SU-DHL-6 (cell line): ENCODE measurements at regions not wholly inside any gene's neighbourhood (a gene's known extent, or its start where the extent isn't known, plus 50 kb on each side); places are given as distances from the start of the nearest gene placed in this dataset.

ENCODE experiments used
- H2AFZ ChIP-seq: fragments of 200-600 bp; sonication (generic); 2 replicates; pipeline ENCODE4 v1.6.1; 2014; ENCODE audit warnings: low read depth, mild to moderate bottlenecking, moderate library complexity, mixed read lengths, antibody characterized with exemption, low read length; ENCODE audit not compliant: severe bottlenecking
- H3F3A ChIP-seq: fragments of 200-600 bp; shearing (Covaris generic); 2 replicates; pipeline ENCODE4 v1.6.0; 2016; ENCODE audit warnings: antibody characterized with exemption, mild to moderate bottlenecking; ENCODE audit not compliant: insufficient read depth
- H3K27ac ChIP-seq: fragments of 200-600 bp; sonication (generic); 2 replicates; pipeline ENCODE4 v1.5.1; 2016; ENCODE audit warnings: low read depth, mild to moderate bottlenecking, low read length, moderate library complexity, mixed read lengths
- H3K27me3 ChIP-seq: fragments of 200-600 bp; sonication (generic), shearing (Covaris generic); 2 replicates; pipeline ENCODE4 v1.6.0; 2014; ENCODE audit warnings: mild to moderate bottlenecking, low read length
- H3K36me3 ChIP-seq: fragments of 200-600 bp; sonication (generic); 2 replicates; pipeline ENCODE4 v1.6.1; 2014; ENCODE audit warnings: mild to moderate bottlenecking, low read length, mixed read lengths
- H3K4me2 ChIP-seq: fragments of 300-600, 200-600 bp; shearing (Covaris generic), sonication (generic); 2 replicates; pipeline ENCODE4 v1.6.0; 2014; ENCODE audit warnings: low read length, low read depth, mild to moderate bottlenecking; ENCODE audit not compliant: poor library complexity, severe bottlenecking
- H3K4me3 ChIP-seq: fragments of 200-600 bp; sonication (generic); 2 replicates; pipeline ENCODE4 v1.5.1; 2014; ENCODE audit warnings: antibody characterized with exemption, low read length, mild to moderate bottlenecking, mixed read lengths; ENCODE audit not compliant: insufficient read depth, poor library complexity, severe bottlenecking
- H3K79me2 ChIP-seq: fragments of 200-600 bp; sonication (generic); 2 replicates; pipeline ENCODE4 v1.6.1; 2014; ENCODE audit warnings: mild to moderate bottlenecking, low read length, moderate library complexity; ENCODE audit not compliant: insufficient read depth
- H3K9ac ChIP-seq: fragments of 200-600 bp; sonication (generic); 2 replicates; pipeline ENCODE4 v1.7.0; 2014; ENCODE audit warnings: mild to moderate bottlenecking, low read length
- H3K9me2 ChIP-seq: fragments of 200-600 bp; sonication (generic); replicated peaks from 2 replicates; pipeline ENCODE4 v1.6.1; 2014; ENCODE audit warnings: low read length; ENCODE audit not compliant: insufficient read depth
- H3K9me3 ChIP-seq: fragments of 200-600 bp; sonication (generic); 2 replicates; pipeline ENCODE4 v1.6.1; 2014; ENCODE audit warnings: low read length, mixed read lengths; ENCODE audit not compliant: insufficient read depth
- H4K20me1 ChIP-seq: fragments of 200-600 bp; sonication (generic); 2 replicates; pipeline ENCODE4 v1.6.1; 2014; ENCODE audit warnings: low read depth, mild to moderate bottlenecking, antibody characterized with exemption, low read length, moderate library complexity, mixed read lengths
- EZH2phosphoT487 ChIP-seq: fragments of 200-600 bp; sonication (generic), shearing (Covaris generic); conservative IDR thresholded peaks from 2 replicates; pipeline ENCODE4 v1.6.1; 2018; ENCODE audit warnings: mild to moderate bottlenecking, antibody characterized with exemption, low read length, moderate library complexity, mixed read lengths
- TF ChIP-seq, protein P1 (sequence below): fragments of 200-600 bp; sonication (generic); IDR thresholded peaks from one replicate; pipeline ENCODE4 v1.5.1; 2017; ENCODE audit warnings: antibody characterized with exemption, mild to moderate bottlenecking, low read length, moderate library complexity; ENCODE audit not compliant: insufficient read depth, poor library complexity, severe bottlenecking

DNA sequence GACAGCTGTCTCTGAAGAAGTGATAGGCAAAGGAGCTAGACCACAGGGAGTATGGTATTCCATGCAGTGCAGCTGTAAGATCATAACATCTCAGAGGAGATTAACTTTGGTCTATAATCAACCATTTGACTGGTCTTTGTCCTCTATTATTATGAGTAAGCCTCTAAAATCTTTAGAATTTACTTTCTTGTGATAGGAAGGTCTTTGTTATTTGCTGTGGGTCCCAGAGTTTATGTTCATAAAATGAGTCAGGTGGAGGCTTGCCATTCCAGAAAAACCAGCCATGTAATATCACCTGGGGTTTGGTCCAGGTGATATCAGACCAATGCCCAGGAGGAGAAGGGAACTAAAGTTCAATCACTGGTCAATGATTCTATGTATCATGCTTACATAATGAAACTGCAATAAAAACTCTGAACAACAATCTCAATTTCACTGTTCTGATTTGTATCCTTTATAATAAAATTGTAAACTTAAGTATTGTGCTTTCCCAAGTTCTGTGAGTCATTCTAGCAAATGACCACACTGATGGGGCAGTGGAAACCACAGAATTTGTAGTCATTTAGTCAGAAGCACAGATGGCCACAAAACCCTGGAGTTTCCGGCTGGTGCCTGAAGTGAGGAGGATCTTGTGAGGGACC lies 239.6 kb upstream of the TRAM1L1 start:
- no peaks in the 10 kb centered on the region for H3K9me2 ChIP-seq

DNA sequence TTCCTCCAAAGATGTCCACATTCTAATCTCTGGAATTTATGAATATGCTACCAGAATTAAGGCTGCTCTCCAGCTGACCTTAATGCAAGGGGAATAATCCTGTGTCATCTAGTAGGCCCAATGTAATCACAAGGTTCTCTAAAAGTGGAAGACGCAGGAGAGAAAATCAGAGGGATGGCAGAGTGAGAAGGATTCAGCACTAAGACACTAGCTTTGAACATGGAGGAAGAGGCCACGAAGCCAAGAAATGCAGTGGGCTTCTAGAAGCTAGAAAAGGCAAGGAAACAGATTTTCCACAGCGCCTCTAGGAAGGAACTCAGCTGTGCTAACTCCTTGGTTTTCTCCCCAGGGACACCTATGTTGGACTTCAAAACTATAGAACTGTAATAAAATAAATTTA lies 240.7 kb upstream of the TRAM1L1 start:
- H3K9ac ChIP-seq = no peak overlapping the region
- no peaks in the 10 kb centered on the region for H3K79me2 ChIP-seq
- TF ChIP-seq, protein P1, sequence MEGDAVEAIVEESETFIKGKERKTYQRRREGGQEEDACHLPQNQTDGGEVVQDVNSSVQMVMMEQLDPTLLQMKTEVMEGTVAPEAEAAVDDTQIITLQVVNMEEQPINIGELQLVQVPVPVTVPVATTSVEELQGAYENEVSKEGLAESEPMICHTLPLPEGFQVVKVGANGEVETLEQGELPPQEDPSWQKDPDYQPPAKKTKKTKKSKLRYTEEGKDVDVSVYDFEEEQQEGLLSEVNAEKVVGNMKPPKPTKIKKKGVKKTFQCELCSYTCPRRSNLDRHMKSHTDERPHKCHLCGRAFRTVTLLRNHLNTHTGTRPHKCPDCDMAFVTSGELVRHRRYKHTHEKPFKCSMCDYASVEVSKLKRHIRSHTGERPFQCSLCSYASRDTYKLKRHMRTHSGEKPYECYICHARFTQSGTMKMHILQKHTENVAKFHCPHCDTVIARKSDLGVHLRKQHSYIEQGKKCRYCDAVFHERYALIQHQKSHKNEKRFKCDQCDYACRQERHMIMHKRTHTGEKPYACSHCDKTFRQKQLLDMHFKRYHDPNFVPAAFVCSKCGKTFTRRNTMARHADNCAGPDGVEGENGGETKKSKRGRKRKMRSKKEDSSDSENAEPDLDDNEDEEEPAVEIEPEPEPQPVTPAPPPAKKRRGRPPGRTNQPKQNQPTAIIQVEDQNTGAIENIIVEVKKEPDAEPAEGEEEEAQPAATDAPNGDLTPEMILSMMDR = no peak
- no peak for TF ChIP-seq EZH2phosphoT487
- no peaks in the 10 kb centered on the region for H3F3A ChIP-seq
- H3K9me2 ChIP-seq = no peaks in the 10 kb centered on the region
- no peaks in the 10 kb centered on the region for H3K36me3 ChIP-seq
- H3K9me3 ChIP-seq = no peaks in the 10 kb centered on the region
- H2AFZ ChIP-seq = no peak overlapping the region
- no peaks in the 10 kb centered on the region for H4K20me1 ChIP-seq
- H3K27ac ChIP-seq = no peak overlapping the region
- H3K4me3 ChIP-seq = no peak overlapping the region
- H3K27me3 ChIP-seq = no peaks in the 10 kb centered on the region
- no peak overlapping the region for H3K4me2 ChIP-seq

More for the DNA sequence above, 239.6 kb upstream of the TRAM1L1 start:
- no peak overlapping the region for H3K27ac ChIP-seq
- H3K27me3 ChIP-seq = no peaks in the 10 kb centered on the region
- H2AFZ ChIP-seq = no peak overlapping the region
- H3F3A ChIP-seq = no peaks in the 10 kb centered on the region
- H3K36me3 ChIP-seq = no peaks in the 10 kb centered on the region
- TF ChIP-seq, protein P1 = no peak
- no peak for TF ChIP-seq EZH2phosphoT487
- H3K9me3 ChIP-seq = no peaks in the 10 kb centered on the region
- H3K79me2 ChIP-seq = no peaks in the 10 kb centered on the region
- no peak overlapping the region for H3K4me2 ChIP-seq
- H3K9ac ChIP-seq = no peak overlapping the region
- H3K4me3 ChIP-seq = no peak overlapping the region
- H4K20me1 ChIP-seq = no peaks in the 10 kb centered on the region

DNA sequence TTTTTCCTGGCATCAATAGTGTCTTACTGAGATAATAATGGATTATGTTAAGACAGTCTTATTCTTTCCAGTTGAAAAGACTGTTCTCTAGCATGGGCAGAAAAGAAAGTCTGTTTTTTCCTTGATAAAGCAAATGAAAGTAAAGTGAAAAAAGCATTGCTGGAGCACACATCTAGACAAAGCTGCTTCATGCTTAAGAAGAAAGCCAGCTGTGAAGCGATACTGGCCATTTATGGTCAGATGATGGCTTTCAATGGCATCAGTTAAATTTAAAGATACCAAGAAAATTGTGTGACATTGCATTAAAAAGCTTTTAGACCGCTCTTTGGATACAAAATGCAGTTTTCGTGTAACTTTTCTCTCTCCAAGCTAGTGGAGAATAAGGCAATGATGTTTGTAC lies 242.1 kb upstream of the TRAM1L1 start:
- TF ChIP-seq EZH2phosphoT487 = no peak
- TF ChIP-seq, protein P1 = no peak
- no peak overlapping the region for H3K4me2 ChIP-seq
- H3K9me2 ChIP-seq = no peaks in the 10 kb centered on the region
- no peaks in the 10 kb centered on the region for H4K20me1 ChIP-seq
- no peak overlapping the region for H3K4me3 ChIP-seq
- H3K79me2 ChIP-seq = no peaks in the 10 kb centered on the region
- no peak overlapping the region for H3K27ac ChIP-seq
- H3K9ac ChIP-seq = no peak overlapping the region
- H3K27me3 ChIP-seq = no peaks in the 10 kb centered on the region
- no peaks in the 10 kb centered on the region for H3K9me3 ChIP-seq
- H3F3A ChIP-seq = no peaks in the 10 kb centered on the region
- H2AFZ ChIP-seq = no peak overlapping the region
- no peaks in the 10 kb centered on the region for H3K36me3 ChIP-seq
